ENCODE measurements at regions not wholly inside any gene's neighbourhood (a gene's known extent, or its start where the extent isn't known, plus 50 kb on each side); places are given as distances from the start of the nearest gene placed in this dataset.
"Not testable (repeated sequence)": the region's sequence is repeated elsewhere in the genome, so short reads cannot be mapped to it uniquely, and the experiment has no call there.

DNA sequence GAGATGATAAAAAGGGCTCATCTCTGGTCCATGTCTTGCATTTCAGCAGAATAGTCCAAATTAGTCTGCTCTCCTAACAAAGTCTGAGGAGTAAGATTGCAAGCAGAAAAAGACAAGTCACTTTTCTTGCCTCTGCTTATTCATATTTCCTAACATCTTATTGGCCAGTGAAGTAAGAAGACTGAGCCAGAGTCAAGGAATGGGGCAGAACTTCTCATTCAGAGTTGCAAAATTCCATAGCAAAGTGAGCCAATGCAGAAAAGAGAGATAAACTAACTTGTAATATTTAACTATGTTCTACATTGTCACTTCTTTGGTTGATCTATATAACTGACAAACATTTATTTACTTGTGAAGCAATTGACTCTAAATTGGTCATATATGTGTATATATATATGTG, 2304.0 kb downstream of the ARAP2 start:
- DNase-seq = no peak

- DNase-seq = no peak
Measured at GRCh38 chr4:33941854-33942253, 2302.5 kb downstream of the ARAP2 start.

GRCh38 chr4:33948921-33949320, 2295.4 kb downstream of the ARAP2 start:
- DNase-seq = no peak

GRCh38 chr4:33953848-33954247, 2290.5 kb downstream of the ARAP2 start:
- DNase-seq = not testable (repeated sequence)

- DNase-seq = no peak
Measured at GRCh38 chr4:33954759-33955158, 2289.6 kb downstream of the ARAP2 start.

DNA sequence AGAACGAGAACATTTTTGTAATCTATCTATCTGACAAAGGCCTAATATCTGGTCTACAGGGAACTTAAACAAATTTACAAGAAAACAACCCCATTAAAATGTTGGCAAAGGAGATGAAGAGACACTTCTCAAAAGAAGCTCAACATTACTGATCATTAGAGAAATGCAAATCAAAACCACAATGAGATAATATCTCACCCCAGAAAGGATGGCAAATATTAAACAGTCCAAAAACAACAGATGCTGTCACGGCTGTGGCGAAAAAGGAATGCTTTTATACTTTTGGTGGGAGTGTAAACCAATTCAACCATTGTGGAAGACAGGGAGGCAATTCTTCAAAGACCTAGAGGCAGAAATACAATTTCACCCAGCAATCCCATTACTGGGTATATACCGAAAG, 2284.8 kb downstream of the ARAP2 start:
- peak; percentile 87 for DNase-seq

DNA sequence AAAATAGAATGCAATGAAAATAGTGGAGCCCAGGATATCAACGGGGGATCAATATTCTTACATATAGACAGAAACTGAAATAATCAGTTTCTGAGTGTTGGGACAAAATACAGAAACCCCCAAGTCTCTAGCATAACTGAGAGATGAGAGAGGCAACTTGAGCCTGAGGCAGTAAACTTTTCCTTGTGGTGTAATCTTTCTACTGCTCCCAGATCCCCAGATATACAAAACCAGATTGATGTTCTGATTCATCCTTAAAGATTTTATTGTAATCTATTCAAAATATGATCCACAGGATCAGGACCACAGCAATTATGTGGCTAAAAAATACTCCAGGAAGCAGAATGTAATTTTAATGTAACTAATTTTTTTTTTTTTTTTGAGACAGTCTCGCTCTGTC, 2282.6 kb downstream of the ARAP2 start:
- peak; percentile 81 for DNase-seq

DNA sequence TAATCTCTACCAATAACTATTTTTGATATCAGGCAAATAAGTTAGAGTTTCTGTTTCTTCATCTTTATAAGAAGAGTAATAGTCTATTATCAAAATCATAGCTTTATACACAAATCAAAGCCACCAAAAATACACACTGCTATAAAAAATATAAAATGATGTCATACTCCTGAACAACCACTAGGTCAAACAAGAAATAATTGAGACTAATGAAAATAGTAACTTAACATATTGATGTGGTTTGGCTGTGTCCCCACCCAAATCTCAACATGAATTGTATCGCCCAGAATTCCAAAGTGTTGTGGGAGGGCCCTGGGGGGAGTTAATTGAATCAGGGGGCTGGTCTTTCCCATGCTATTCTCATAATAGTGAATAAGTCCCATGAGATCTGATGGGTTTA, 2277.5 kb downstream of the ARAP2 start:
- DNase-seq = no peak

DNA sequence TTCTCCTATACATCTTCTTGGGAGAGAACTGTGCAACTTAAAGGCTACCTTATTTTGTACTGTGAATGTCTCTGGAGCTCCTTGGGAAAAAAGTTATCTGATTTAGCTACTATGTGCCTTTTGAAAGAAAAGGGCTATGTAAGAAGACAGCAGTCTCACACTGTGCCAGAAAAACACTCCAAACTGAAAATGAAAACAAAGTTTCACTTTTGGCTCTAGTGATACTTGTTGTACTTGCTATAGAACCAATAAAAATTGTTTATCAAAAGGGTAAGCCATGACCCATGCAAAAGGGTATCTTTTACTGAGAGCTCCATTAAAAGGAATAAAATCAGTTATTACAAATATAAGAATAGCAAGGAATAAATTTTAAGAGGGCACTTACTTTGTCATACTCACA, 2270.0 kb downstream of the ARAP2 start:
- DNase-seq = no peak

DNA sequence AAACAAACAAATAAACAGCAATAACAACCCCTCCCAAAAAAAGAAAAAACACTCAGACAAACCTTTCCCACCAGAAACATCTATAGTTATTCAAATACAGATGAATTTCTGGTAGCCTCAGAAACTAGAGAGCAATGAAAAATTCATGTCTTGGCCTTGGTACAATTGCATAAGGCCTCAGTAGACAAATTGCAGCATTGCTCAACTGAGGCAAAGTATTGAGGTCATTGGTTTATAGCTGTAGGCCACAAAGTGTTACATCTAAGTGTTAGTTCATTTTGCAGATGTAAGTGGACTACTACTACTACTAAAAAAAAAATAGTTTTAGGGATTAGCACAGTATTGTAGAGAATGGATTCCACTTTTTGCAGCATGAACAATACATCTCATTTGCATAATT, 2268.3 kb downstream of the ARAP2 start:
- no peak for DNase-seq

DNA sequence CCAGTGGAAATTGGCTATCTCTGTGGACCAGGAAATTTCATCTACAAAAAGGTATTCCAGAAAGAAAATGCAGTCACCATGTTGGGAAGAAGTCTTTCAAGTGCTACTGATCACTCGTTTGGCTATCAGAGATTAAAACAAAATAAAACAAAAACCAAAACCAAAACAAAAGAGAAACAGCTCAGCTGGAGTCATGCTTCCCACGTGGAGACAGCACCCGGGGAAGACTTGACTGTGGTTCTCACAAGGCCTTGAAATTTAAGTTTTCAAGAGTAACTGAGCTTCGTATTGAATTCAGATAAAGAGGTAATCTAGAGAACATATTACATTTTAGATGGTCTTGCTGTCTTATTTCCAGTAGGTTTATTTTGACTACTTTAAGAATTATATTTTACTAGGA, 2264.5 kb downstream of the ARAP2 start:
- DNase-seq = not testable (repeated sequence)

DNA sequence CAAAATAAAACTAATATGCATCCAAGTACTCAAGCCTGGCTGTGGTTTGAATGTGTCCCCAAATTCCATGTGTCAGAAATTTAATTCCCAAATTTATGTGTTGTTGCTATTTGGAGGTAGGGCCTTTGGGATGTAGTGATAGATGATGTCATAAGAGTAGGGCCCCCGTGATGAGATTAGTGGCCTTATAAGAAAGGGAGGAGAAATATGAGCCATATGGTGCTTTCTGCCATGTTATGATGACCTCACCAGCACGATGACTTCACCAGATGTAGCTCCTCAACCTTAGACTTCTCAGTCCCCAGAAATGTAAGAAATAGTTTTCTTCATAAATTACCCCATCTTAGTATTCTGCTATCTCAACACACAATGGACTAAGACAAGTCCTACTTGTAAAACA, 2264.0 kb downstream of the ARAP2 start:
- no peak for DNase-seq

GRCh38 chr4:33989820-33990443, 2254.4 kb downstream of the ARAP2 start:
- DNase-seq = no peak

DNA sequence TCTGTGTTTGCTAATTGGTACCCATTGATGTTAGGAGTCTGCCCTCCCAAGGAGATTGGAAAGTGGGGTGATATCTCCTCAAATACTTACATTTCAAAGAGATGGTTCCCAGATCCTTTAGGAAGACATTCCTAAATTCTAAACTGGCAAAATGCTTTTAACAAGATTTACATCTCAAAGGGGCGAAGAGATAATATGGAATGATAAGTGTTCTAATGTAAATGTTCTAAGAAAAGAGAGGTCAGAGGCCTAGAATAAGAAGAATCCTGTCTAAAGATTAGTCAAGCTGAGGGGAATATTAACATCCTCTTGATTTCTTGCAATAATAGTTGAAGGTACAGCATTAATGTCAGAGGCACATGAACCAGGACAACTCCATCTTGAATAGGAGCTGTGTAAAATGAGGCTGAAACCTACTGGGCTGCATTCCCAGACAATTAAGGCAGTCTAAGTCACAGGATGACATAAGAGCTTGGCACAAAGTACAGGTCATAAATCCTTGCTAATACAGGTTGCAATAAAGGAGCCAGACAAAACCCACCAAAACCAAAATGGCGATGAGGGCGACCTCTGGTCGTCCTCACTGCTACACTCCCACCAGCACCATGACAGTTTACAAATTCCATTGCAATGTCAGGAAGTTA, 2248.1 kb downstream of the ARAP2 start:
- DNase-seq = peak; percentile 14

DNA sequence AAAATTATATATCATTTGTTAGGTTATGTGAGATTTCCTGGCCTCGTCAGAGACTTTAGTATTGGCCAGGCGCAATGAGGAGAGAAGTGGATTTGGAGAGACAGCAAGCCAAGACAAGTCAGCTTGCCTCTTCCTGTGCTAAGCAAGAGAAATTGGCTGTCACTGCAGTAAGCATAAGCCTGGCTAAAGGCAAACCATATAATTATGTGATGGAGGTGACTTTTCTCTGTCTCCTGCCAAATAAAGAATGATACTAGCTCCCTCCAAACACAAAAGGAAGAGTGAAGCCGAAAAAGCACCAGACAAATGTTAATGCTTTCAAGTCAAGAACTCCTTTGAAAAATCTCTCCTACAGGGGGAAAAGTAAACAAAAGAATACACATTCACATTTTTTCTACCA, 2246.0 kb downstream of the ARAP2 start:
- DNase-seq = no peak

- no peak for DNase-seq
Measured at GRCh38 chr4:34000356-34000755, 2244.0 kb downstream of the ARAP2 start.

- DNase-seq = not testable (repeated sequence)
Measured at GRCh38 chr4:34006540-34006939, 2237.8 kb downstream of the ARAP2 start.

DNA sequence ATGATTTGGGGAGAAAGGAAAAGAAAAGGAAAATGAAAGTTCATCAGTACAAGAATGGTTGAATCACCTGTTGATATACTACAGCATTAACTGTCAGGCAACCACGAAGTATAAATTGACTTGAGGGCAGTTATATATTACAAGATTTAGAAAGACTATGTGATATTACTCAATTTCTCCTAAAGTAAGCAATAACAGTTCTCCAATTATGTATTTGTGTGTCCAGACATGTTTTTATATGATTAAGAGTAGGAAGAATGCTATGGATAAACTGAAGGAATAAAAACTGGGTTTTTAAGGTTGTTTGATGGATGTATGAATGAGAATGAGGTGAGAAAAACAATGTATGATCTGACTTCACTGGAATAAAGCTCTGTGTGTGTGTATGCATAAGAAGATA, 2234.4 kb downstream of the ARAP2 start:
- no peak for DNase-seq

- no peak for DNase-seq
Measured at GRCh38 chr4:34010751-34011519, 2233.4 kb downstream of the ARAP2 start.

- DNase-seq = no peak
Measured at GRCh38 chr4:34035225-34035624, 2209.1 kb downstream of the ARAP2 start.

- no peak for DNase-seq
Measured at GRCh38 chr4:34037280-34037679, 2207.0 kb downstream of the ARAP2 start.

DNA sequence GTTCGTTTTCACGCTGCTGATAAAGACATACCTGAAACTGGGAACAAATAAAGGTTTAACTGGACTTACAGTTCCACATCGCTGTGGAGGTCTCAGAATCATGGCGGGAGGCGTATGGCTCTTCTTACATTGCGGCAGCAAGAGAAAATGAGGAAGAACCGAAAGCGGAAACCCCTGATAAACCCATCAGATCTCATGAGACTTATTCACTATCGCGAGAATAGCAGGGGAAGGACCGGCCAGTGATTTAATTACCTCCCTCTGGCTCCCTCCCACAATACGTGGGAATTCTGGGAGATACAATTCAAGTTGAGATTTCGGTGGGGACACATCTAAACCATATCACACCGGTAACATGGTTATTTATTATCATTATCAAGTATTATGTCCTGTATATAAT, 2204.5 kb downstream of the ARAP2 start:
- no peak for DNase-seq

DNA sequence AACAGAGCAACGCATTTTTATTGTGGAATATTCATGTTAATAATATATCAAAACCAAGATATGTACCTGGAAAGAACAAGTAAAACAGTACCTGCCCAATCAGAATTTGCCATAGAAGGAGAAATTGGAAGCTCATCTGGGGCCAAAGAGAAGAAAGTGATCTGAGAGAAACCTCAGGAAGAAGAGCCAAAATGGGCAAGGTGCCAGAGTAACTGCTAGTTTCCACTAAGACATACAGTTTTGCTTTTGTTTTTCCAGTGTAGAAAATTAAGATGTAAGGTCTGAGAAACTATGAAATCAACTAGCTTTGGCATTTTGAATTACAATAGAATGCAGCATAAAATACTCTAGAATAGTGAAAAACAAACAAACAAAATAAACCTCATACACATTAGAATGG, 2201.2 kb downstream of the ARAP2 start:
- peak; percentile 6 for DNase-seq

DNA sequence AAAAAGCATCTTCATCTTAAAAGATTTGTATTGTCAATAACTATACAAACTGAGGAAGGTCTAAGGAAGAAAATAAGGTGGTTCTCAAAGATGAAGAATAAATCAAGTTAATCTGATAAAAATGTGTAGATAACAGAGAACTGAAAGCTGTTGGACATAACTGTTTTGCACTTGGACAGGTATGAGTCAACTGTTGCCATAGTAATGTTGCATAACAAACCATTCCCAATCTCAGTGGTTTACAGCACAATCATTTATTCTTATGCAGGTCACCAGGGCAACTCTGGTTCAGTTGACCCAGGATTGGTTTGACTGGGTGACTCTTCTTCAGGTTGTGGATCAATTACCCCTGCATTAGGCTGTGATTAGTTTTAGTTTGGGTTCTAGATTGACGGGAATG, 2197.7 kb downstream of the ARAP2 start:
- DNase-seq = peak; percentile 56

Measured in EL (cell line).